ENCODE measurements at regions not wholly inside any gene's neighbourhood (a gene's known extent, or its start where the extent isn't known, plus 50 kb on each side); places are given as distances from the start of the nearest gene placed in this dataset.
"Not testable (repeated sequence)": the region's sequence is repeated elsewhere in the genome, so short reads cannot be mapped to it uniquely, and the experiment has no call there.

GRCh38 chr11:87889126-87889525, 286.1 kb downstream of the RAB38 start:
- CTCF ChIA-PET: no interaction called here

GRCh38 chr11:87885084-87885483, 290.2 kb downstream of the RAB38 start:
- CTCF ChIA-PET: not testable (repeated sequence)

More at GRCh38 chr11:87889126-87889525, 286.1 kb downstream of the RAB38 start:
- POLR2A ChIA-PET: no interaction called here

GRCh38 chr11:87879118-87879517, 296.1 kb downstream of the RAB38 start:
- CTCF ChIA-PET: no interaction called here
- POLR2A ChIA-PET: no interaction called here

More at GRCh38 chr11:87885084-87885483, 290.2 kb downstream of the RAB38 start:
- POLR2A ChIA-PET: not testable (repeated sequence)

- POLR2A ChIA-PET: no interaction called here
- CTCF ChIA-PET: interaction anchor here (0.6 kb wide), 1 partner anchor 510 kb away, joined by 3 read pairs; no protein-coding TSS in a partner anchor
Measured at GRCh38 chr11:87878373-87878825, 296.8 kb downstream of the RAB38 start.

- ChIA-PET POLR2A (no interaction called here), CTCF (no interaction called here)
Measured at GRCh38 chr11:87871056-87871455, 304.2 kb downstream of the RAB38 start.

GRCh38 chr11:87870086-87870485, 305.2 kb downstream of the RAB38 start:
- ChIA-PET CTCF (no interaction called here), POLR2A (no interaction called here)

- ChIA-PET POLR2A (no interaction called here), CTCF (no interaction called here)
Measured at GRCh38 chr11:87866951-87867350, 308.3 kb downstream of the RAB38 start.

GRCh38 chr11:87861030-87861429, 314.2 kb downstream of the RAB38 start:
- ChIA-PET POLR2A (no interaction called here), CTCF (no interaction called here)

GRCh38 chr11:87859636-87860035, 315.6 kb downstream of the RAB38 start:
- ChIA-PET POLR2A (no interaction called here), CTCF (no interaction called here)

GRCh38 chr11:87851827-87852226, 323.4 kb downstream of the RAB38 start:
- CTCF ChIA-PET: interaction anchor here (0.5 kb wide), 1 partner anchor 400 kb away, joined by 3 read pairs; no protein-coding TSS in a partner anchor
- POLR2A ChIA-PET: no interaction called here

GRCh38 chr11:87851234-87851633, 324.0 kb downstream of the RAB38 start:
- ChIA-PET CTCF (interaction anchor here (0.5 kb wide), 1 partner anchor 400 kb away, joined by 3 read pairs; no protein-coding TSS in a partner anchor), POLR2A (no interaction called here)

GRCh38 chr11:87849216-87849615, 326.0 kb downstream of the RAB38 start:
- POLR2A ChIA-PET: no interaction called here
- CTCF ChIA-PET: no interaction called here

GRCh38 chr11:87840786-87841185, 334.5 kb downstream of the RAB38 start:
- CTCF ChIA-PET: no interaction called here
- POLR2A ChIA-PET: no interaction called here

- ChIA-PET CTCF (no interaction called here), POLR2A (no interaction called here)
Measured at GRCh38 chr11:87832211-87832610, 343.0 kb downstream of the RAB38 start.

GRCh38 chr11:87820011-87820410, 355.2 kb downstream of the RAB38 start:
- CTCF ChIA-PET: no interaction called here
- POLR2A ChIA-PET: no interaction called here

- ChIA-PET POLR2A (no interaction called here), CTCF (no interaction called here)
Measured at GRCh38 chr11:87819151-87819550, 356.1 kb downstream of the RAB38 start.

- ChIA-PET POLR2A (no interaction called here), CTCF (no interaction called here)
Measured at GRCh38 chr11:87812571-87813365, 362.5 kb downstream of the RAB38 start.

GRCh38 chr11:87810486-87810885, 364.8 kb downstream of the RAB38 start:
- POLR2A ChIA-PET: no interaction called here
- CTCF ChIA-PET: no interaction called here

- POLR2A ChIA-PET: no interaction called here
- CTCF ChIA-PET: no interaction called here
Measured at GRCh38 chr11:87809256-87809655, 366.0 kb downstream of the RAB38 start.

- ChIA-PET POLR2A (no interaction called here), CTCF (no interaction called here)
Measured at GRCh38 chr11:87804176-87804575, 371.1 kb downstream of the RAB38 start.

GRCh38 chr11:87803748-87804147, 371.5 kb downstream of the RAB38 start:
- POLR2A ChIA-PET: no interaction called here
- CTCF ChIA-PET: no interaction called here

- CTCF ChIA-PET, POLR2A ChIA-PET: not testable (repeated sequence)
Measured at GRCh38 chr11:87784862-87785261, 390.4 kb downstream of the RAB38 start.

Measured in activated CD8-positive, alpha-beta memory T cell treated with anti-CD3 and anti-CD28 coated beads for 36 hours (primary cell).